ENCODE measurements at regions not wholly inside any gene's neighbourhood (a gene's known extent, or its start where the extent isn't known, plus 50 kb on each side); places are given as distances from the start of the nearest gene placed in this dataset.

GRCh38 chr6:137723273-137724017 is 143.6 kb upstream of the TNFAIP3 start (continued):
- no peak for TF ChIP-seq ZNF592 (IDR thresholded peaks at IDR 0.05)
- no peak for TF ChIP-seq IKZF1 (conservative IDR thresholded peaks at IDR 0.05)
- TF ChIP-seq KLF5 (IDR thresholded peaks at IDR 0.05; ENCODE audit: partially characterized antibody), result no peak
- TF ChIP-seq SMARCA5 (IDR thresholded peaks at IDR 0.05), result no peak
- TF ChIP-seq PRDM15 (CRISPR knock-in tag; IDR thresholded peaks at IDR 0.05), result no peak
- TF ChIP-seq JUNB (IDR thresholded peaks at IDR 0.05), result peak; percentile 33
- TF ChIP-seq RUNX3 (IDR thresholded peaks at IDR 0.05; ENCODE audit: low read length), result no peak
- TF ChIP-seq E4F1 (IDR thresholded peaks at IDR 0.05; ENCODE audit: borderline replicate concordance, partially characterized antibody), result no peak
- TF ChIP-seq MEF2A (IDR thresholded peaks at IDR 0.05; ENCODE audit: insufficient read depth, low read depth, low read length), result no peak
- no peak for TF ChIP-seq NKRF (conservative IDR thresholded peaks at IDR 0.05)
- TF ChIP-seq CREB1 (IDR thresholded peaks at IDR 0.05; ENCODE audit: low read depth), result peak; percentile 54; the same call in 1 of the 2 replicates
- no peak for TF ChIP-seq ELK1 (IDR thresholded peaks at IDR 0.05; ENCODE audit: low read depth, low read length)
- no peak for TF ChIP-seq ATF7 (IDR thresholded peaks at IDR 0.05; ENCODE audit: low read depth)
- no peak for TF ChIP-seq PKNOX1 (IDR thresholded peaks at IDR 0.05)
- no peak for TF ChIP-seq HDAC2 (IDR thresholded peaks at IDR 0.05)
